ENCODE measurements at regions not wholly inside any gene's neighbourhood (a gene's known extent, or its start where the extent isn't known, plus 50 kb on each side); places are given as distances from the start of the nearest gene placed in this dataset.

DNA sequence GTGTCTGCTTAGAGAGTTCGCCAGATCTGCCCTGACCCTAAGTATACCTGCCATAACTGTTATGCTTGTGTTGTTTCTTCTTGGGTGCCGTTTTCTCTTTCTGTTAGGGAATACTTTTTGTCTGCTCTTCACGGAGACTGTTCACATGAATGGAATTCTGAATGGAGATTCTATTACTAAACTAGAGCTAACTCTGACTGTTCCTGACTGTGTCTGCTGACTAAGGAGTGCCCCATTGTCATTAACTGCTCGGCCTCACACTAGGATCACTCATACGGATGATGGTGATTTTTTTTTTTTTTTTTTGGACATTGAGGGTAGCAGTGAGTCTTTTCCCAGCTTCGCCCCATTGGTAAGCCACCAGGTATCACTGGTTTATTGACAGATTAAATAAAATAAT lies 104.8 kb upstream of the SLC8A1 start:
- DNase-seq (ENCODE audit: low read depth) = no peak
- no peak overlapping the region for H3K4me3 ChIP-seq (ENCODE audit: low read depth, low read length)
- TF ChIP-seq, protein P1, sequence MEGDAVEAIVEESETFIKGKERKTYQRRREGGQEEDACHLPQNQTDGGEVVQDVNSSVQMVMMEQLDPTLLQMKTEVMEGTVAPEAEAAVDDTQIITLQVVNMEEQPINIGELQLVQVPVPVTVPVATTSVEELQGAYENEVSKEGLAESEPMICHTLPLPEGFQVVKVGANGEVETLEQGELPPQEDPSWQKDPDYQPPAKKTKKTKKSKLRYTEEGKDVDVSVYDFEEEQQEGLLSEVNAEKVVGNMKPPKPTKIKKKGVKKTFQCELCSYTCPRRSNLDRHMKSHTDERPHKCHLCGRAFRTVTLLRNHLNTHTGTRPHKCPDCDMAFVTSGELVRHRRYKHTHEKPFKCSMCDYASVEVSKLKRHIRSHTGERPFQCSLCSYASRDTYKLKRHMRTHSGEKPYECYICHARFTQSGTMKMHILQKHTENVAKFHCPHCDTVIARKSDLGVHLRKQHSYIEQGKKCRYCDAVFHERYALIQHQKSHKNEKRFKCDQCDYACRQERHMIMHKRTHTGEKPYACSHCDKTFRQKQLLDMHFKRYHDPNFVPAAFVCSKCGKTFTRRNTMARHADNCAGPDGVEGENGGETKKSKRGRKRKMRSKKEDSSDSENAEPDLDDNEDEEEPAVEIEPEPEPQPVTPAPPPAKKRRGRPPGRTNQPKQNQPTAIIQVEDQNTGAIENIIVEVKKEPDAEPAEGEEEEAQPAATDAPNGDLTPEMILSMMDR (IDR thresholded peaks at IDR 0.05; ENCODE audit: insufficient read depth, low read depth, low read length) = no peak

DNA sequence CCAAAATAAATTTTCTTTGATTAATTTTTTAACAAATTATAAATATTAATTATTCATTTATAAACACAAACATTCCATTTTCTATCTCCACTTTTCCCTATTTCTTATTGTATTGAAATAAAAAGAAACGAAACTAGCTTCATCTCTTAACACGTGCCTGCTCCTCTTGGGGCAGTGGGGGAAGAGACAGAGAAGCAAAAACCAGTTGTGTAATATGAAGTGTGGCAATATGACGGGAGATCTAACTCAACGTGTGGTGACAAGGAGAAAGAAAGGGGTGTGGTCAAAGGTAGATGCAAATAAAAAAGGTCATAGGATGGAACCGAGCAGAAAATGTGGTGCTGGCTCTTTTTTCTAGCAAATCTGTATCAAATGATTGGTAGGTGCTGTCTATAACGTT lies 106.9 kb upstream of the SLC8A1 start:
- no peak overlapping the region for H3K4me3 ChIP-seq (ENCODE audit: low read depth, low read length)
- TF ChIP-seq, protein P1 (IDR thresholded peaks at IDR 0.05; ENCODE audit: insufficient read depth, low read depth, low read length) = no peak
- DNase-seq (ENCODE audit: low read depth) = no peak

DNA sequence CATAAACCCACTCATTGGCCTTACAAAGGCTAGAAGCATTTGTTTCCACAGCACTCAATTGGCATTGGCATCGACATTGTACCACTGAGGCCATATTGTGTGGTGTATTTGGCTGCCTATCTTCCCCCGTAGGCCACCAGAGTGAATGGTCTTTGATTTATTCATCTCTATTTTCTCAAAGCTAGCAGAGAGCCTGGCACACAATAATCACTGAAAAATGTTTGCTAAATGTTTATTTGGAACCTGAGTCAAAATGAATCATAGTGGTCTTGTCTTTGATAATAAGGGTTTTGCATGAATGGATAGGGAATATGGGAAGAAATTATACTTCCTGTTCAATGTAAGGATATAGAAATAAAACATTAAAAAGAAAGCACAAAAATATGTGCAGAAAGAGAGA lies 107.3 kb upstream of the SLC8A1 start:
- TF ChIP-seq, protein P1 (IDR thresholded peaks at IDR 0.05; ENCODE audit: insufficient read depth, low read depth, low read length) = no peak
- H3K4me3 ChIP-seq (ENCODE audit: low read depth, low read length) = no peak overlapping the region
- no peak for DNase-seq (ENCODE audit: low read depth)

DNA sequence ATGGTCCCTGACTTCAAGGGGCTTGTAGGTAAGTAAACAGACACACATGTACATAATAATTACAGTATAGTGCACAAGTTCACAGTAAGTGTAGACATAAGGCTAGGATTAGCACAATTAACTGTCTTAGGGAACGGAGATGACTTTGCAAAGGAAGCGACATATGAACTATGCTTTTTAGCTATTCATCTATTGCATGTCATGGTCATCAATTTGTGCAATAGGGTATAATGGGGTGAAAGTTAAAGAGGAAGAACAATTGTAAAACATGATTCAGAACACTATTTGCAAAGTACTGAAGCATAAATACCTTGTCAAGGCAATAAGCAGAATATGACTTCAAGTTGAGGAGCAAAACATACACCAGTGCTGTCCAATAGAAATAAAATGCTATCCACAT lies 112.3 kb upstream of the SLC8A1 start:
- H3K4me3 ChIP-seq (ENCODE audit: low read depth, low read length) = no peak overlapping the region
- TF ChIP-seq, protein P1 (IDR thresholded peaks at IDR 0.05; ENCODE audit: insufficient read depth, low read depth, low read length) = no peak

DNA sequence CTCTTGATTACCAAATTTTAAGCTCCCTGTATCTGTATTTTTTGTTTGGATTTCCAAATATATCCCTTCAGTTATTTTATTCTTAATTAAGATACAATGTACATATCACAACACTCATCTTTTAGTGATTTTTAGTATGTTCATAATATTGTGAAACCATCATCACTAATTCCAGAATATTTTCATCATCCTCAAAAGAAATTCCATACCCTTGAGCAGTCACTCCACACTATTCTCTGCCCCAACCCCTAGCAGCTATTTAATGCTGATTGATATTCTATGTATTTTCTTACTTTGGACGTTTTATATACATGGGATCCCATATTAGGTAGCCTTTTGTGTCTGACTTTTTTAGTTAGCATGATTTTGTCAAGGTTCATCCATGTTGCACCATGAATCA lies 127.4 kb upstream of the SLC8A1 start:
- TF ChIP-seq, protein P1 (IDR thresholded peaks at IDR 0.05; ENCODE audit: insufficient read depth, low read depth, low read length) = no peak
- no peak overlapping the region for H3K4me3 ChIP-seq (ENCODE audit: low read depth, low read length)
- no peak for DNase-seq (ENCODE audit: low read depth)

More for the DNA sequence above, 112.3 kb upstream of the SLC8A1 start:
- no peak for DNase-seq (ENCODE audit: low read depth)

DNA sequence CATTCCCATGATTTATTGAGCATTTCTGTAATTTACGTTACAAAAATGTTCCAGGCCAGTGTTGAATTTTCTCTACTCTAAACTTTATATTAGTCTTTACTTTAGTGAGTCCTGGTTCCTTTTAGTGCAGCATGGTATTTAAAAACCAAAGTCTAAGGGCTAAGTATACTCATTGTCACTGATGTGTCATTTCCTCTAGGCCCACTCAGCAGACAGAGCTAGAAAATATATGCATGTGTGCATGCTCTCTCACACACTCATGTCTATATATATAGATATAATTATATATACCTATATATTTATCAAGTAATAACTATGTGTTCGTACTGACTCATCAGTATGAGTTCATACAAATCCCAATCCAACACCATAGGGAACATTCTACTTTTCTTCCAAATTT lies 132.5 kb upstream of the SLC8A1 start:
- TF ChIP-seq, protein P1 (IDR thresholded peaks at IDR 0.05; ENCODE audit: insufficient read depth, low read depth, low read length) = no peak
- DNase-seq (ENCODE audit: low read depth) = no peak
- H3K4me3 ChIP-seq (ENCODE audit: low read depth, low read length) = no peak overlapping the region

DNA sequence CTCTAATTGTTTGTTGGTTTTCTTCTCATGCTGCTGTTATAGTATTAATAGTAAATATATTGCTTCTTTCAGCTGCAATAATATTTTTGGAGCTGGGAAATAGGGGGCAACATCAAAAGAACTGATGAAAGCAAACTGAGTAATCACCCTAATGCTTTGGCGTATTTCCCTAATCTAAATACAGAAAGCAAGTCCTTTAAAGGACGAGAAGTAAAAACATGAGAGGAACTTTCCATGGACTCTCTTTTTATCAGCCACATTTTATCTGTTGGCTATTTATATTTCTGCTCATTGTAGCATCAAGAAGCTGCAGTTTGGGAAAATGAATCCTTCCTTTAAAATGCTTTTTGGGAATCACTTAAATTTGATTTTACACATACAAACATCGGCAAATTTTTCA lies 139.9 kb upstream of the SLC8A1 start:
- TF ChIP-seq, protein P1 (IDR thresholded peaks at IDR 0.05; ENCODE audit: insufficient read depth, low read depth, low read length) = no peak
- DNase-seq (ENCODE audit: low read depth) = no peak
- no peak overlapping the region for H3K4me3 ChIP-seq (ENCODE audit: low read depth, low read length)

All from fibroblast of villous mesenchyme (primary cell).